ENCODE measurements at regions not wholly inside any gene's neighbourhood (a gene's known extent, or its start where the extent isn't known, plus 50 kb on each side); places are given as distances from the start of the nearest gene placed in this dataset.

- TF ChIP-seq RARB (CRISPR knock-in tag; IDR thresholded peaks at IDR 0.05), result no peak
- no peak for TF ChIP-seq MAFK (IDR thresholded peaks at IDR 0.05; ENCODE audit: partially characterized antibody)
- no peak for TF ChIP-seq CHD4 (IDR thresholded peaks at IDR 0.05; ENCODE audit: borderline replicate concordance)
- TF ChIP-seq JUNB (IDR thresholded peaks at IDR 0.05), result no peak
- TF ChIP-seq MYC (IDR thresholded peaks at IDR 0.05; ENCODE audit: borderline replicate concordance, low read length), result no peak
- TF ChIP-seq KDM1A (IDR thresholded peaks at IDR 0.05; ENCODE audit: low read depth), result no peak
- TF ChIP-seq EHF (CRISPR knock-in tag; IDR thresholded peaks at IDR 0.05), result no peak
- TF ChIP-seq RAD21 (conservative IDR thresholded peaks at IDR 0.05 in 1 of 2, IDR thresholded peaks at IDR 0.05 in 1 of 2), result no peak
- no peak for TF ChIP-seq REST (IDR thresholded peaks at IDR 0.05)
- no peak for TF ChIP-seq CHD2 (IDR thresholded peaks at IDR 0.05; ENCODE audit: low read length, partially characterized antibody)
- no peak for TF ChIP-seq RFX5 (IDR thresholded peaks at IDR 0.05)
Measured at GRCh38 chr5:135108569-135108968, 74.5 kb upstream of the PITX1 start.

GRCh38 chr5:135107986-135108385, 74.0 kb upstream of the PITX1 start:
- H3K4me2 ChIP-seq, result no peak overlapping the region
- CTCF ChIA-PET, result interaction anchor here (2.1 kb wide), 1 partner anchor 83 kb away, joined by 7 read pairs; no protein-coding TSS in a partner anchor
- H3K4me1 ChIP-seq, result peaks cover 9% of the 10 kb centered on the region; the same call in 1 of the 3 replicates
- no peak overlapping the region for H3K27ac ChIP-seq
- POLR2A ChIA-PET, result no interaction called here
- DNase-seq (ENCODE audit: low read depth in 1 of 2, low spot score in 1 of 2) (no peak), FAIRE-seq (no peak), ATAC-seq (no peak)
- WGBS (ENCODE audit: missing lambda C conversion rate), result 49% methylated on average over 3 of the region's 3 CpGs
- TF ChIP-seq CTCF (IDR thresholded peaks at IDR 0.05) (no peak), GATA3 (IDR thresholded peaks at IDR 0.05; ENCODE audit: borderline replicate concordance) (no peak), NPAS2 (CRISPR knock-in tag; IDR thresholded peaks at IDR 0.05; ENCODE audit: borderline replicate concordance) (no peak), NFE2L2 (conservative IDR thresholded peaks at IDR 0.05; ENCODE audit: low read length) (no peak), REST (IDR thresholded peaks at IDR 0.05) (no peak), KDM1A (IDR thresholded peaks at IDR 0.05; ENCODE audit: low read depth) (no peak), FOXS1 (CRISPR knock-in tag; IDR thresholded peaks at IDR 0.05) (no peak), ELK1 (IDR thresholded peaks at IDR 0.05; ENCODE audit: low read depth, low read length) (no peak), HDAC2 (IDR thresholded peaks at IDR 0.05) (no peak), HOXB13 (CRISPR knock-in tag; IDR thresholded peaks at IDR 0.05; ENCODE audit: low read depth) (no peak), TFCP2L1 (CRISPR knock-in tag; IDR thresholded peaks at IDR 0.05) (no peak), BHLHE40 (IDR thresholded peaks at IDR 0.05; ENCODE audit: low read depth, low read length) (no peak), ATOH8 (CRISPR knock-in tag; IDR thresholded peaks at IDR 0.05; ENCODE audit: low read depth) (no peak), EP300 (IDR thresholded peaks at IDR 0.05) (no peak), HMGXB4 (CRISPR knock-in tag; IDR thresholded peaks at IDR 0.05; ENCODE audit: borderline replicate concordance) (no peak)
- H3K9me3 ChIP-seq, result no peaks in the 10 kb centered on the region; the same call in 2 of the 3 replicates
- no peak overlapping the region for H3K4me3 ChIP-seq

More at GRCh38 chr5:135108569-135108968, 74.5 kb upstream of the PITX1 start:
- Histone ChIP-seq H3K9me3 (no peaks in the 10 kb centered on the region; the same call in 2 of the 3 replicates), H3K4me3 (no peak overlapping the region), H3K4me2 (no peak overlapping the region), H3K4me1 (peaks cover 9% of the 10 kb centered on the region; the same call in 1 of the 3 replicates), H3K27ac (no peak overlapping the region)
- ChIA-PET CTCF (interaction anchor here (1.0 to 2.1 kb wide), 3 partner anchors 16 to 83 kb away, joined by 3 to 7 read pairs (median 3); no protein-coding TSS in a partner anchor), POLR2A (no interaction called here)
- ATAC-seq (no peak), DNase-seq (ENCODE audit: low read depth in 1 of 2, low spot score in 1 of 2) (no peak), FAIRE-seq (no peak)
- 87% methylated on average over 3 of the region's 3 CpGs for WGBS (ENCODE audit: missing lambda C conversion rate)

All from A549 (cell line).